ENCODE measurements at regions not wholly inside any gene's neighbourhood (a gene's known extent, or its start where the extent isn't known, plus 50 kb on each side); places are given as distances from the start of the nearest gene placed in this dataset.

- TF ChIP-seq POLR2AphosphoS5 (IDR thresholded peaks at IDR 0.05; ENCODE audit: low read depth, low read length) (no peak), POLR2A (IDR thresholded peaks at IDR 0.05; ENCODE audit: low read depth, low read length) (no peak), TAF1 (IDR thresholded peaks at IDR 0.05; ENCODE audit: borderline replicate concordance, low read depth, low read length) (no peak)
These were observed 771.0 kb downstream of the KCNJ18 start for GRCh38 chr17:22463110-22463850.
